Esophagus (tissue), 2 donors: ENCODE measurements at regions not wholly inside any gene's neighbourhood (a gene's known extent, or its start where the extent isn't known, plus 50 kb on each side); places are given as distances from the start of the nearest gene placed in this dataset.
"Not testable (repeated sequence)": the region's sequence is repeated elsewhere in the genome, so short reads cannot be mapped to it uniquely, and the experiment has no call there.

Experiments
- H3K27ac ChIP-seq, 2 donors: one replicate each; pipeline ENCODE4 v1.5.1; 2013; ENCODE audit warnings: low read depth in 2 of 2, mild to moderate bottlenecking in 2 of 2, inconsistent platforms in 1 of 2, low read length in 1 of 2, moderate library complexity in 1 of 2
- H3K27me3 ChIP-seq, 2 donors: one replicate each; pipeline ENCODE4 v1.6.1; 2013; ENCODE audit warnings: low read length in 2 of 2, control low read depth in 1 of 2, mild to moderate bottlenecking in 1 of 2; ENCODE audit not compliant: insufficient read depth in 2 of 2, control insufficient read depth in 1 of 2
- H3K36me3 ChIP-seq, 2 donors: one replicate each; pipeline ENCODE4 v1.6.1; 2013; ENCODE audit warnings: low read length in 1 of 2; ENCODE audit not compliant: control insufficient read depth in 2 of 2, insufficient read depth in 2 of 2
- H3K4me1 ChIP-seq, 2 donors: one replicate each; pipeline ENCODE4 v1.6.1; 2013; ENCODE audit warnings: low read length in 1 of 2; ENCODE audit not compliant: control insufficient read depth in 2 of 2, insufficient read depth in 2 of 2
- H3K4me3 ChIP-seq, 2 donors: one replicate each; pipeline ENCODE4 v1.5.1; 2013; ENCODE audit warnings: low read length in 2 of 2, mild to moderate bottlenecking in 2 of 2, low read depth in 1 of 2, moderate library complexity in 1 of 2
- H3K9me3 ChIP-seq, 2 donors: one replicate each; pipeline ENCODE4 v1.6.1; 2013; ENCODE audit warnings: mild to moderate bottlenecking in 2 of 2, low read depth in 1 of 2, low read length in 1 of 2, moderate library complexity in 1 of 2; ENCODE audit not compliant: control insufficient read depth in 2 of 2, insufficient read depth in 1 of 2
- WGBS, 2 donors: extraction: QIAGEN DNeasy Blood & Tissue Kit; methylation state at CpG; one replicate each; pipeline ENCODE4 v1.1.7; 2013; 5-methylcytosine and 5-hydroxymethylcytosine counted together
- donor health status: healthy with polysubstance abuse.
- donor health status: Bipolar disorder and iron deficiency.

GRCh38 chr14:55850825-55851241 lies 267.4 kb upstream of the PELI2 start:
- Histone ChIP-seq H3K36me3 (no peaks in the 10 kb centered on the region), H3K4me1 (peaks cover 0 to 2% of the 10 kb centered on the region in 2 donors), H3K27ac (no peak overlapping the region), H3K27me3 (no peaks in the 10 kb centered on the region), H3K4me3 (no peak overlapping the region), H3K9me3 (peaks cover 0 to 4% of the 10 kb centered on the region in 2 donors)
- 37 to 58% methylated on average over 4 of the region's 4 CpGs for WGBS, 2 donors

GRCh38 chr14:55851301-55851700 lies 266.9 kb upstream of the PELI2 start:
- Histone ChIP-seq H3K27me3 (no peaks in the 10 kb centered on the region), H3K9me3 (no peaks in the 10 kb centered on the region), H3K36me3 (no peaks in the 10 kb centered on the region), H3K4me1 (peaks cover 0 to 2% of the 10 kb centered on the region in 2 donors), H3K27ac (no peak overlapping the region), H3K4me3 (no peak overlapping the region)
- 58 to 62% methylated on average over 2 of the region's 2 CpGs for WGBS, 2 donors

GRCh38 chr14:55851961-55852360 lies 266.2 kb upstream of the PELI2 start:
- H3K27ac ChIP-seq, result no peak overlapping the region
- no peaks in the 10 kb centered on the region for H3K27me3 ChIP-seq
- no peak overlapping the region for H3K4me3 ChIP-seq
- H3K9me3 ChIP-seq, result no peaks in the 10 kb centered on the region
- H3K4me1 ChIP-seq, result peaks cover 0 to 2% of the 10 kb centered on the region in 2 donors
- WGBS, 2 donors, result 83 to 86% methylated on average over 2 of the region's 2 CpGs
- no peaks in the 10 kb centered on the region for H3K36me3 ChIP-seq

GRCh38 chr14:55855751-55856150 lies 262.5 kb upstream of the PELI2 start:
- no peak overlapping the region for H3K4me3 ChIP-seq
- H3K27ac ChIP-seq, result no peak overlapping the region
- WGBS, 2 donors, result 70 to 73% methylated on average over 2 of the region's 2 CpGs
- no peaks in the 10 kb centered on the region for H3K9me3 ChIP-seq
- peaks cover 0 to 2% of the 10 kb centered on the region in 2 donors for H3K4me1 ChIP-seq
- H3K36me3 ChIP-seq, result no peaks in the 10 kb centered on the region
- H3K27me3 ChIP-seq, result no peaks in the 10 kb centered on the region

GRCh38 chr14:55858604-55859003 lies 259.6 kb upstream of the PELI2 start:
- WGBS, 2 donors, result 94 to 96% methylated on average over 2 of the region's 2 CpGs
- Histone ChIP-seq H3K4me3 (no peak overlapping the region), H3K9me3 (no peaks in the 10 kb centered on the region), H3K36me3 (no peaks in the 10 kb centered on the region), H3K4me1 (no peaks in the 10 kb centered on the region), H3K27me3 (no peaks in the 10 kb centered on the region), H3K27ac (no peak overlapping the region)

GRCh38 chr14:55861561-55861960 lies 256.6 kb upstream of the PELI2 start:
- H3K36me3 ChIP-seq, H3K27ac ChIP-seq, H3K4me3 ChIP-seq, H3K27me3 ChIP-seq, H3K4me1 ChIP-seq, H3K9me3 ChIP-seq: not testable (repeated sequence)
- WGBS, 2 donors, result 95 to 97% methylated on average over 17 of the region's 17 CpGs

GRCh38 chr14:55864890-55865655 lies 253.1 kb upstream of the PELI2 start:
- WGBS, 2 donors, result 86 to 93% methylated on average over 22 of the region's 22 CpGs
- Histone ChIP-seq H3K27ac (no peak overlapping the region), H3K27me3 (no peaks in the 10 kb centered on the region), H3K36me3 (no peaks in the 10 kb centered on the region), H3K9me3 (no peaks in the 10 kb centered on the region), H3K4me1 (no peaks in the 10 kb centered on the region), H3K4me3 (no peak overlapping the region)

- H3K36me3 ChIP-seq, result no peaks in the 10 kb centered on the region
- no peaks in the 10 kb centered on the region for H3K9me3 ChIP-seq
- no peak overlapping the region for H3K4me3 ChIP-seq
- no peaks in the 10 kb centered on the region for H3K27me3 ChIP-seq
- H3K4me1 ChIP-seq, result no peaks in the 10 kb centered on the region
- no peak overlapping the region for H3K27ac ChIP-seq
Observed at GRCh38 chr14:55867311-55867710, 250.9 kb upstream of the PELI2 start.

- Histone ChIP-seq H3K4me3 (no peak overlapping the region), H3K27me3 (no peaks in the 10 kb centered on the region), H3K4me1 (no peaks in the 10 kb centered on the region), H3K9me3 (no peaks in the 10 kb centered on the region), H3K27ac (no peak overlapping the region), H3K36me3 (no peaks in the 10 kb centered on the region)
- 52 to 90% methylated on average over 1 of the region's 1 CpG for WGBS, 2 donors
Observed at GRCh38 chr14:55867719-55868118, 250.5 kb upstream of the PELI2 start.

GRCh38 chr14:55869397-55870049 lies 248.7 kb upstream of the PELI2 start:
- H3K36me3 ChIP-seq, result no peaks in the 10 kb centered on the region
- H3K9me3 ChIP-seq, result no peaks in the 10 kb centered on the region
- no peaks in the 10 kb centered on the region for H3K4me1 ChIP-seq
- WGBS, 2 donors, result 60 to 72% methylated on average over 2 of the region's 2 CpGs
- no peaks in the 10 kb centered on the region for H3K27me3 ChIP-seq
- H3K4me3 ChIP-seq, result no peak overlapping the region
- H3K27ac ChIP-seq, result no peak overlapping the region
